Lower leg skin (tissue), 3 donors: ENCODE measurements at regions not wholly inside any gene's neighbourhood (a gene's known extent, or its start where the extent isn't known, plus 50 kb on each side); places are given as distances from the start of the nearest gene placed in this dataset.

ENCODE experiments used
- POLR2A ChIP-seq, 2 donors: fragments of 450-650 bp; IDR thresholded peaks; one replicate each; pipeline ENCODE4 v1.6.1; 2016 to 2017; ENCODE audit warnings: antibody characterized with exemption in 2 of 2, mild to moderate bottlenecking in 1 of 2, moderate library complexity in 1 of 2
- TF ChIP-seq, protein P1 (sequence below), 3 donors: fragments of 450-650 bp; IDR thresholded peaks; one replicate each; pipeline ENCODE4 v1.5.1; 2016; ENCODE audit warnings: antibody characterized with exemption in 3 of 3, mild to moderate bottlenecking in 3 of 3, moderate library complexity in 2 of 3

- TF ChIP-seq, protein P1, sequence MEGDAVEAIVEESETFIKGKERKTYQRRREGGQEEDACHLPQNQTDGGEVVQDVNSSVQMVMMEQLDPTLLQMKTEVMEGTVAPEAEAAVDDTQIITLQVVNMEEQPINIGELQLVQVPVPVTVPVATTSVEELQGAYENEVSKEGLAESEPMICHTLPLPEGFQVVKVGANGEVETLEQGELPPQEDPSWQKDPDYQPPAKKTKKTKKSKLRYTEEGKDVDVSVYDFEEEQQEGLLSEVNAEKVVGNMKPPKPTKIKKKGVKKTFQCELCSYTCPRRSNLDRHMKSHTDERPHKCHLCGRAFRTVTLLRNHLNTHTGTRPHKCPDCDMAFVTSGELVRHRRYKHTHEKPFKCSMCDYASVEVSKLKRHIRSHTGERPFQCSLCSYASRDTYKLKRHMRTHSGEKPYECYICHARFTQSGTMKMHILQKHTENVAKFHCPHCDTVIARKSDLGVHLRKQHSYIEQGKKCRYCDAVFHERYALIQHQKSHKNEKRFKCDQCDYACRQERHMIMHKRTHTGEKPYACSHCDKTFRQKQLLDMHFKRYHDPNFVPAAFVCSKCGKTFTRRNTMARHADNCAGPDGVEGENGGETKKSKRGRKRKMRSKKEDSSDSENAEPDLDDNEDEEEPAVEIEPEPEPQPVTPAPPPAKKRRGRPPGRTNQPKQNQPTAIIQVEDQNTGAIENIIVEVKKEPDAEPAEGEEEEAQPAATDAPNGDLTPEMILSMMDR (IDR thresholded peaks at IDR 0.05), result no peak
- no peak for TF ChIP-seq POLR2A (IDR thresholded peaks at IDR 0.05)
Observed at GRCh38 chr7:94252124-94252523, 142.6 kb upstream of the COL1A2 start.
